ENCODE measurements at regions not wholly inside any gene's neighbourhood (a gene's known extent, or its start where the extent isn't known, plus 50 kb on each side); places are given as distances from the start of the nearest gene placed in this dataset.

DNA sequence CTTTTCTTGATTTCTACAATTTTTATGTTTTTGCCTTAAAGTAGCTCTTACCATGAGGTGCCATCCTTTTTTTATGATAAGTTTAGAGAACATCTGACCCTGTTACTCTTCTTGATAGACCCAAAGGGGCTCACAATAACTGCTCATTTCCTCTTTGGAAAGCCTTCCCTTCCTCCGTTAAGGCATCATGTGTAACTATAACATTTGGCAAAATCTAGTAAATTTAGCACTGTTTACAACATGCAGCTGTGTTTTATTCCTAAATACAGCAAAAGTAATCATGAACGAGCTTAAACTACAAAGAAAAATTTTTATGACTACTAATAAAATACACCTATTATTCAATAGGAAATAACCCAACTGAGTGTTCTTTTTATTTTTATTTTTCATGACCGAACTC, 705.1 kb downstream of the MAT2B start (continued):
- TF ChIP-seq, protein P1, sequence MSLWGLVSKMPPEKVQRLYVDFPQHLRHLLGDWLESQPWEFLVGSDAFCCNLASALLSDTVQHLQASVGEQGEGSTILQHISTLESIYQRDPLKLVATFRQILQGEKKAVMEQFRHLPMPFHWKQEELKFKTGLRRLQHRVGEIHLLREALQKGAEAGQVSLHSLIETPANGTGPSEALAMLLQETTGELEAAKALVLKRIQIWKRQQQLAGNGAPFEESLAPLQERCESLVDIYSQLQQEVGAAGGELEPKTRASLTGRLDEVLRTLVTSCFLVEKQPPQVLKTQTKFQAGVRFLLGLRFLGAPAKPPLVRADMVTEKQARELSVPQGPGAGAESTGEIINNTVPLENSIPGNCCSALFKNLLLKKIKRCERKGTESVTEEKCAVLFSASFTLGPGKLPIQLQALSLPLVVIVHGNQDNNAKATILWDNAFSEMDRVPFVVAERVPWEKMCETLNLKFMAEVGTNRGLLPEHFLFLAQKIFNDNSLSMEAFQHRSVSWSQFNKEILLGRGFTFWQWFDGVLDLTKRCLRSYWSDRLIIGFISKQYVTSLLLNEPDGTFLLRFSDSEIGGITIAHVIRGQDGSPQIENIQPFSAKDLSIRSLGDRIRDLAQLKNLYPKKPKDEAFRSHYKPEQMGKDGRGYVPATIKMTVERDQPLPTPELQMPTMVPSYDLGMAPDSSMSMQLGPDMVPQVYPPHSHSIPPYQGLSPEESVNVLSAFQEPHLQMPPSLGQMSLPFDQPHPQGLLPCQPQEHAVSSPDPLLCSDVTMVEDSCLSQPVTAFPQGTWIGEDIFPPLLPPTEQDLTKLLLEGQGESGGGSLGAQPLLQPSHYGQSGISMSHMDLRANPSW (CRISPR knock-in tag; conservative IDR thresholded peaks at IDR 0.05; ENCODE audit: low read depth): no peak

DNA sequence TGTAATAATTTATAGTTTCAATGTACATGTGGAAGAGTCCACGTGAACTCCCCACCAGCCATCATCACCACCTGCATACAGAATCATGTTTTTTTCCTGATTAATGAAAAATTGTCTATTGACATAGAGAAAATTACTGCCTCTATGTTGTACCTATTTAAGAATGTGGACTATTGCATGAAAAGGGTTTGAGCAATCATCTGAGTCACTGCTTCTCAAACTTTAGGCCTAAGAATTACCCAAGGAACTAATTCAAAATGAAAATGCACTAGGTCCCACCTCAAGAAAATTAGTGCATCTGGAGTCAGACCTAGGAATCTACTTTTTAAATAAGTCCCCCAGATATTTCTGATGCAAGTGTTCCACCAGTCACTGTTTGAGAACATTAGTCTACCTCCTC, 709.3 kb downstream of the MAT2B start:
- Mint-ChIP-seq H3K27ac (no peak overlapping the region), H3K9me3 (peaks cover 13% of the 10 kb centered on the region), H3K4me3 (no peak overlapping the region), H3K36me3 (peaks cover 4% of the 10 kb centered on the region), H3K27me3 (ENCODE audit: low read depth) (no peaks in the 10 kb centered on the region), H3K4me1 (peaks cover 9% of the 10 kb centered on the region)
- ATAC-seq: no peak
- CTCF ChIA-PET: no interaction called here
- POLR2A ChIA-PET: no interaction called here
- DNase-seq (ENCODE audit: low spot score): no peak
- TF ChIP-seq, protein P2, sequence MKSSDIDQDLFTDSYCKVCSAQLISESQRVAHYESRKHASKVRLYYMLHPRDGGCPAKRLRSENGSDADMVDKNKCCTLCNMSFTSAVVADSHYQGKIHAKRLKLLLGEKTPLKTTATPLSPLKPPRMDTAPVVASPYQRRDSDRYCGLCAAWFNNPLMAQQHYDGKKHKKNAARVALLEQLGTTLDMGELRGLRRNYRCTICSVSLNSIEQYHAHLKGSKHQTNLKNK (CRISPR knock-in tag; IDR thresholded peaks at IDR 0.05): no peak
- TF ChIP-seq MXD4 (CRISPR knock-in tag; IDR thresholded peaks at IDR 0.05; ENCODE audit: borderline replicate concordance): no peak
- TF ChIP-seq ZNF138 (CRISPR knock-in tag; conservative IDR thresholded peaks at IDR 0.05): no peak
- TF ChIP-seq NR3C1 (CRISPR knock-in tag; conservative IDR thresholded peaks at IDR 0.05; ENCODE audit: low read depth): no peak
- TF ChIP-seq, protein P3, sequence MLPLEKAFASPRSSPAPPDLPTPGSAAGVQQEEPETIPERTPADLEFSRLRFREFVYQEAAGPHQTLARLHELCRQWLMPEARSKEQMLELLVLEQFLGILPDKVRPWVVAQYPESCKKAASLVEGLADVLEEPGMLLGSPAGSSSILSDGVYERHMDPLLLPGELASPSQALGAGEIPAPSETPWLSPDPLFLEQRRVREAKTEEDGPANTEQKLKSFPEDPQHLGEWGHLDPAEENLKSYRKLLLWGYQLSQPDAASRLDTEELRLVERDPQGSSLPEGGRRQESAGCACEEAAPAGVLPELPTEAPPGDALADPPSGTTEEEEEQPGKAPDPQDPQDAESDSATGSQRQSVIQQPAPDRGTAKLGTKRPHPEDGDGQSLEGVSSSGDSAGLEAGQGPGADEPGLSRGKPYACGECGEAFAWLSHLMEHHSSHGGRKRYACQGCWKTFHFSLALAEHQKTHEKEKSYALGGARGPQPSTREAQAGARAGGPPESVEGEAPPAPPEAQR (CRISPR knock-in tag; IDR thresholded peaks at IDR 0.05): no peak
- no peak for TF ChIP-seq NR2C2 (CRISPR knock-in tag; IDR thresholded peaks at IDR 0.05)
- no peak for TF ChIP-seq RELA (CRISPR knock-in tag; IDR thresholded peaks at IDR 0.05; ENCODE audit: borderline replicate concordance)
- TF ChIP-seq TEAD4 (CRISPR knock-in tag; IDR thresholded peaks at IDR 0.05): no peak
- TF ChIP-seq HMGA2 (CRISPR knock-in tag; IDR thresholded peaks at IDR 0.05): no peak
- TF ChIP-seq, protein P4, sequence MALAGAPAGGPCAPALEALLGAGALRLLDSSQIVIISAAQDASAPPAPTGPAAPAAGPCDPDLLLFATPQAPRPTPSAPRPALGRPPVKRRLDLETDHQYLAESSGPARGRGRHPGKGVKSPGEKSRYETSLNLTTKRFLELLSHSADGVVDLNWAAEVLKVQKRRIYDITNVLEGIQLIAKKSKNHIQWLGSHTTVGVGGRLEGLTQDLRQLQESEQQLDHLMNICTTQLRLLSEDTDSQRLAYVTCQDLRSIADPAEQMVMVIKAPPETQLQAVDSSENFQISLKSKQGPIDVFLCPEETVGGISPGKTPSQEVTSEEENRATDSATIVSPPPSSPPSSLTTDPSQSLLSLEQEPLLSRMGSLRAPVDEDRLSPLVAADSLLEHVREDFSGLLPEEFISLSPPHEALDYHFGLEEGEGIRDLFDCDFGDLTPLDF (CRISPR knock-in tag; IDR thresholded peaks at IDR 0.05): no peak
- TF ChIP-seq GTF2I (CRISPR knock-in tag; conservative IDR thresholded peaks at IDR 0.05): no peak
- TF ChIP-seq ZNF263 (CRISPR knock-in tag; IDR thresholded peaks at IDR 0.05; ENCODE audit: low read depth): no peak
- TF ChIP-seq, protein P5, sequence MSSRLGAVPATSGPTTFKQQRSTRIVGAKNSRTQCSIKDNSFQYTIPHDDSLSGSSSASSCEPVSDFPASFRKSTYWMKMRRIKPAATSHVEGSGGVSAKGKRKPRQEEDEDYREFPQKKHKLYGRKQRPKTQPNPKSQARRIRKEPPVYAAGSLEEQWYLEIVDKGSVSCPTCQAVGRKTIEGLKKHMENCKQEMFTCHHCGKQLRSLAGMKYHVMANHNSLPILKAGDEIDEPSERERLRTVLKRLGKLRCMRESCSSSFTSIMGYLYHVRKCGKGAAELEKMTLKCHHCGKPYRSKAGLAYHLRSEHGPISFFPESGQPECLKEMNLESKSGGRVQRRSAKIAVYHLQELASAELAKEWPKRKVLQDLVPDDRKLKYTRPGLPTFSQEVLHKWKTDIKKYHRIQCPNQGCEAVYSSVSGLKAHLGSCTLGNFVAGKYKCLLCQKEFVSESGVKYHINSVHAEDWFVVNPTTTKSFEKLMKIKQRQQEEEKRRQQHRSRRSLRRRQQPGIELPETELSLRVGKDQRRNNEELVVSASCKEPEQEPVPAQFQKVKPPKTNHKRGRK (CRISPR knock-in tag; IDR thresholded peaks at IDR 0.05; ENCODE audit: borderline replicate concordance): no peak
- TF ChIP-seq OVOL2 (CRISPR knock-in tag; IDR thresholded peaks at IDR 0.05; ENCODE audit: borderline replicate concordance): no peak

DNA sequence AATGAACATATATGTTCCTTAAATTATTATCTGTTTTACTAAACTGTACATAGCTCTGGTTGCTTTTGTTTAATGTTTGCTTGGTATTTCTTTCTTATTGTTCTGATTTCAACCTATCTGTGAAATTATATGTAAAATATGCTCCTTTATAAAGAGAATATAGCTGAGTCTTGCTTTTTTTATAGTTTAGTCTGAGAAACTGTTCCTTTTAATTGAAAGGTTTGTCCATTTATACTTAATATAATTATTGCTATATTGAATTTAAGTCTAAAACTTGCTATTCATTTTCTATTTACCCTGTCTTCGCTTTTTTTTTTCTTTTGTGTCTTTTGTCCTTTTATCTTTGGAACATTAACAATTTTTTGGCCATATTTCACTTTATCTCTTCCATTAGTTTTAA, 712.0 kb downstream of the MAT2B start:
- Mint-ChIP-seq H3K4me1 (peaks cover 9% of the 10 kb centered on the region), H3K36me3 (peaks cover 4% of the 10 kb centered on the region), H3K4me3 (no peak overlapping the region), H3K27me3 (ENCODE audit: low read depth) (no peaks in the 10 kb centered on the region), H3K9me3 (peaks cover 13% of the 10 kb centered on the region), H3K27ac (no peak overlapping the region)
- ChIA-PET CTCF (no interaction called here), POLR2A (no interaction called here)
- no peak for DNase-seq (ENCODE audit: low spot score)
- no peak for ATAC-seq
- TF ChIP-seq, protein P6, sequence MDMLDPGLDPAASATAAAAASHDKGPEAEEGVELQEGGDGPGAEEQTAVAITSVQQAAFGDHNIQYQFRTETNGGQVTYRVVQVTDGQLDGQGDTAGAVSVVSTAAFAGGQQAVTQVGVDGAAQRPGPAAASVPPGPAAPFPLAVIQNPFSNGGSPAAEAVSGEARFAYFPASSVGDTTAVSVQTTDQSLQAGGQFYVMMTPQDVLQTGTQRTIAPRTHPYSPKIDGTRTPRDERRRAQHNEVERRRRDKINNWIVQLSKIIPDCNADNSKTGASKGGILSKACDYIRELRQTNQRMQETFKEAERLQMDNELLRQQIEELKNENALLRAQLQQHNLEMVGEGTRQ (CRISPR knock-in tag; IDR thresholded peaks at IDR 0.05): no peak
- TF ChIP-seq SP1 (CRISPR knock-in tag; conservative IDR thresholded peaks at IDR 0.05) (no peak), ZNF317 (CRISPR knock-in tag; IDR thresholded peaks at IDR 0.05; ENCODE audit: borderline replicate concordance, low read depth) (no peak), ZNF263 (CRISPR knock-in tag; IDR thresholded peaks at IDR 0.05; ENCODE audit: low read depth) (no peak)
- TF ChIP-seq, protein P4 (CRISPR knock-in tag; IDR thresholded peaks at IDR 0.05): no peak
- TF ChIP-seq, protein P5 (CRISPR knock-in tag; IDR thresholded peaks at IDR 0.05; ENCODE audit: borderline replicate concordance): no peak
- TF ChIP-seq, protein P2 (CRISPR knock-in tag; IDR thresholded peaks at IDR 0.05): no peak
